ENCODE measurements at regions not wholly inside any gene's neighbourhood (a gene's known extent, or its start where the extent isn't known, plus 50 kb on each side); places are given as distances from the start of the nearest gene placed in this dataset.
"Not testable (repeated sequence)": the region's sequence is repeated elsewhere in the genome, so short reads cannot be mapped to it uniquely, and the experiment has no call there.

- no peak for DNase-seq
Observed at GRCh38 chr21:27525780-27526179, 558.9 kb upstream of the ADAMTS5 start.

GRCh38 chr21:27519361-27519760 lies 552.5 kb upstream of the ADAMTS5 start:
- DNase-seq = no peak

DNA sequence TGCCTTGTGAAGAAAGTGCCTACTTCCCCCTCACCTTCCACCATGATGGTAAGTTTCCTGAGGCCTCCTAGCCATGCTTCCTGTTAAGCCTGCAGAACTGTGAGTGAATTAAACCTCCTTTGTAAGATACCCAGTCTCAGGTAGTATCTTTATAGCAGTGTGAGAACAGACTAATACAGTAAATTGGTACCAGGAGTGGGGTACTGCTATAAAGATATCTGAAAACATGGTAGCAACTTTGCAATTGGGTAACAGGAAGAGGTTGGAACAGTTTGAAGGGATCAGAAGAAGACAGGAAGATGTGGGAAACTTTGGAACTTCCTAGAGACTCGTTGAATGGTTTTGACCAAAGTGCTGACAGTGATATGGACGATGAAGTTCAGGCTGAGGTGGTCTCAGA lies 550.3 kb upstream of the ADAMTS5 start:
- DNase-seq = not testable (repeated sequence)

DNA sequence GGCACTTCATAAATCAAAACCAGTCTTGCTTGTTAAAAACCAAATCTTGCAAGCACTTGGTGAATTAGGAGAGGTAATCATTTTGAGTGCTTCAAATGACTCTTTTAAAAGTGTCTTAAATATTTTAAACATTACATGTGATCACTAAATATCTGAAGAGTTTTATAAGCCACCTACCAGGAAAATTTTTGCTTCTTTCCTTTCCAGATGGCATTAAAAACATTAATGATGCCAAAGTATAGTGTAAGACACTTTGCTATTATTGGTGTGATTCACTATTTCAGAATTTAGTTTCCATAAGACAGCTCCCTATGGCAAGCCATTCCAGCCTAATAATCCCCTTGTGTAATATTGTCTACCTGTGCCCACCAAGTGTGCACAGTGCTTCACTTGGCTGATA lies 548.8 kb upstream of the ADAMTS5 start:
- DNase-seq = no peak

GRCh38 chr21:27513825-27514224 lies 546.9 kb upstream of the ADAMTS5 start:
- DNase-seq = no peak

DNA sequence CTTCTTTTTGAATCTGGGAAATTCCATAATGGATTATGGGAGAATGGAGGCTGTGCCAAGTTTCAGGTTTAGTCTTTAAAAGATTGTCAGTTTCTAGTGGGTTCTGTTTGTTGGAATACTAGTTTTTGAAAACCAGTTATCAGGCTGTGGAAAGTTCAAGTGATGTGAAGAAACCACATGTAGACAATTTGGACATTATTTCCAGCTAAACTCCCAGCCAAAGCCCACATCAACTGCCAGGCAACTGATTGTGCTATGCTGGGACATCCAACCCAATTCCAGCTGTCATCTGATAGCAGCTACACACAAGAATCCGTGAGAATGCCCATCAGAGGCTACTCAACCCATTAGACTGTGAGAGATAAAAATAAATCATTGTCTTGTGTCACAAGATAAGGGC lies 546.1 kb upstream of the ADAMTS5 start:
- DNase-seq = no peak

- no peak for DNase-seq
Observed at GRCh38 chr21:27511233-27511632, 544.3 kb upstream of the ADAMTS5 start.

GRCh38 chr21:27507695-27508094 lies 540.8 kb upstream of the ADAMTS5 start:
- DNase-seq = no peak

DNA sequence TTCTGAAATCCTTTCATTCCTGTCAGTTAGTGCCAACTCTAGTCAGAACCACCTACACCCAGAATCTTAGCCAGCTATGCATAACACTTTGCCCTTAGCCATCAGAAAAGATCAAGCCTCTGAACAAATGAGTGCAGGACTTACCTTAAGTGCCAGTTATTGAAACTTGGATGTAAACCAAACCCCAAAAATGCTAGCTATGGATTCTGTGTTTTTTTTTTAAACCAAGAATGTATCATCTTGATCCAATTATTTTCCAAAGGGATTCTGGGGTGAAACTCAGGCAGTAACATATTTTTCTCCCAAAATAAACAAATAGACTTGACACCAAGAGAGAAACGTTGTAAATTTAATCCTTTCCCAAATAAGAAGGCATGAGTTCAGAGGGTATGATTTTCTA lies 538.6 kb upstream of the ADAMTS5 start:
- no peak for DNase-seq

- DNase-seq = no peak
Observed at GRCh38 chr21:27502801-27503200, 535.9 kb upstream of the ADAMTS5 start.

- no peak for DNase-seq
Observed at GRCh38 chr21:27498025-27498424, 531.1 kb upstream of the ADAMTS5 start.

- no peak for DNase-seq
Observed at GRCh38 chr21:27495836-27496235, 528.9 kb upstream of the ADAMTS5 start.

DNA sequence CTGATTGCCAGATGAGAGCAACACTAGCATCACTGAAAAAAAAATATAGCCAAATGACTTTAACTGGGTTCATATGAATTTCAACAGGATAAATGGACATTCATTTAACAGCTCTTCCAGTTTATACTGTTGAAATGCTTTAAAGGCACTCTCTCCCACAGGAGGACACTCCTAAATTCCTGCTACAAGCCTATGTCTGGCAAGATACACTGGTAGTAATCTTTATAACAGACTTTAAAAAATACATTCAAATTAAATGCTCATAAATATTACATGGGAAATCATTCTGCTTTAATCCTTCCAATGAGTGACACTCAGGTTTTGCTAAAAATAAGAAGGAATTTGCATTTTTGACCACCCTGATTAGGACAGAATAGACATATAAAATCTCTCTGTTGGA lies 526.7 kb upstream of the ADAMTS5 start:
- no peak for DNase-seq

DNA sequence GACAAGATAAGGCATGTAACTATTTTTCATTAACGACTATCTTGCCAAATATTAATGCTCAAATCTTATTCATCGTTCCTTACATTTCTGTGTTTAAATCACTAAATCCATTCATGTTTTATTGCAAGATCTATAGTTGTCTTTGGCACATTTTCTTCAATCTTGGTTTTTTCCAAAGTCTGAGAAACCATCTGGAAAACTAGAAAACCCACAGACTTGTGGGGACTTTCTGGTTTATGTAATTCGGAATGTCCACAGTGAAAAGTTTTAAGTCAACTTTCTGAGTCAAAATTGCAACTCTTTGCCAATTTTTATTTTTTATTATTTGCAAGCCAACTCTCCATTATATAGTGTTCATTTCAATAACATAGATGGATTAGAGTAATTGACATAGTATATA lies 520.8 kb upstream of the ADAMTS5 start:
- no peak for DNase-seq

DNA sequence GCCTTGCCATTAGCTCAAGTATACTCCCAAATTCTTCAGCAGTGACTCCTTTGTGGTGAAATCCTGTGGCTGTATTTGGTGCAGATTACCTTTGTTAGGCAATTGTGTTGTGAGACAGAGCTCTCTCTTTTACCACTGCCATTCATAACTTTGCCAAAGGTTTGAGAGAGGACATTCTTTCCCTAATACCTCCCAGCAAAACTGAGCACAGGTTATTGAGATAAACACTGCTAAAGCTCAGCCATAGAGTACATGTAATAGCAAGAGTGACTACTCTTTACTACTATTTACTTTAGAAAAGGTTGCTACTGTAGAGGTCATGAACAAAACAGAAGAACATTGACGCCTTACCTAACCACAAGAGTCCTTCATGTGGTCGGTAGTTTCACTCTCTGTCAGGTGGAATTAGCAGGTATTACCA lies 514.0 kb upstream of the ADAMTS5 start:
- no peak for DNase-seq

- no peak for DNase-seq
Observed at GRCh38 chr21:27477296-27477695, 510.4 kb upstream of the ADAMTS5 start.

- no peak for DNase-seq
Observed at GRCh38 chr21:27476696-27477095, 509.8 kb upstream of the ADAMTS5 start.

- DNase-seq = no peak
Observed at GRCh38 chr21:27475363-27475955, 508.6 kb upstream of the ADAMTS5 start.

DNA sequence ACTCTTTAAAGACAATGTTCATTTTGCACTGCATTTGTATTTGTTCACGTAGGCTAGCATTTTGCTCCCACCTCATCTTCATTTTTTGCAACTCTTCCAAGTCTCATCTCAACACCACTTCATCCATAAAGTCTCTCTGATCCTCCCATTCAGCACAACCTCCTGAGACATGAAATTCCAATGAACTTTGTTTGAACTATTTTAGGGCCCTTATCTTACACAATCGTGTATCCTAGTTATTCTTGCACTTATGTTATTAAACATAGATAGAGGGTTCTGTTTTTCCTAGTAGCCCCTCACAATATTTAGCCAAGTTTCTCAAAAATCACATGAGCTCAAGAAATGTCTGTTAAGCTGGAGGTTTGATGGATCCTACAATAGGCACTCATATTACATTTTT lies 500.5 kb upstream of the ADAMTS5 start:
- no peak for DNase-seq

DNA sequence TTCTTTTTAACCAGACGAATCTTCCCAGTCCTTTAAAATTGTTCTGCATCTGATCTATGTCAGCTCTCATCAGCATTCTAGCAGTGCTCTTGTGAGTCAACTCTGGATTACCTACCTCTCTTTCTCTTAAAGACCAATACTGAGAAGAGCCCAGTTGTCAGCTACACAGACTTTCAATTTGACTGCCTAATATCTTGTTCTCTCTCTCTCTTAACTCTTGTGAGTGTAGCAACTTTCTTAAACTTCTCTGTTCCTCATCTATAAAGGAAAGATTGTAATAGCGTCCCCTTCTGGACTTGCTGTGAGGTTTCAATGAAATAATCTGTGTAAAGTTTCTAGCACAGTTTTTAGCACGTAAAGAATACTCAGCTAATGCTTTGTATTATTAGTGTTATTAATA lies 499.3 kb upstream of the ADAMTS5 start:
- DNase-seq = no peak

DNA sequence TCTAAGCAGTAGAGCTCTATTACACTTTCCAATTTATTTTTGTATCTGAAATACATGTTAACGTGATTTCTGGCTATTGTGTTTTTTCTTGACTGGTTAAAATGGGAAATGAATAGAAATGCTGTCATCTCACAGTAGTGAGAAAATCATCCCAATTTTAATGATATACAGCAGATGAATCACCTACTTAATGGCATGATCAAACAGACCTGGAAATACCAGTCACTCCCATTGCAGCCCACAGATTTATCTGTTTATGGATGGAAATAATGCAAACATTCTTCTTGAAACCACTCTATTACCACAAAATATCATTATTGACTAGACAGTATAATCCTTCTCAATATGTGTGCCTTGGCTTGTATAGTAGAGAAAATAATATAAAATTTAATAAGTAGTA lies 497.8 kb upstream of the ADAMTS5 start:
- DNase-seq = no peak

GRCh38 chr21:27462726-27463125 lies 495.8 kb upstream of the ADAMTS5 start:
- no peak for DNase-seq

DNA sequence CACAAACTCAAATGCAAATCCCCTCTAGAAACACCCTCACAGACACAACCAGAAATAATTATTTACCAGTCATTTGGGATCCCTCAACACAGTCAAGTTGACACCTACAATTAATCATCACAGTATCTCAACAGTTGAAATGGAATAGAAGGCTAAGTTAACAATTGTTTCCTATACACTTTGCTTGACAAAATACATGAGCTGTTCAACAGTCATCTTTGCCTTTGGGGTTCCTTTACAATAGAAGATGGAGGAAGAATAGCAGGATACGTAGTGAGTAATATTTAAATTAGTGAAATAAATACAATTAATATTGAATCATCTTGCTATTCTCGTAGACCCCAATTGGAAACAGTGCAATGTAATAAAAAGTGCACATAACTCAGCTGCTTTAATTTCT lies 487.3 kb upstream of the ADAMTS5 start:
- DNase-seq = no peak

- no peak for DNase-seq
Observed at GRCh38 chr21:27451116-27451515, 484.2 kb upstream of the ADAMTS5 start.

- DNase-seq = no peak
Observed at GRCh38 chr21:27450216-27450615, 483.3 kb upstream of the ADAMTS5 start.

- DNase-seq = no peak
Observed at GRCh38 chr21:27448960-27449359, 482.1 kb upstream of the ADAMTS5 start.
